SK-N-MC (cell line): ENCODE measurements at regions not wholly inside any gene's neighbourhood (a gene's known extent, or its start where the extent isn't known, plus 50 kb on each side); places are given as distances from the start of the nearest gene placed in this dataset.

ENCODE experiments used
- EZH2 ChIP-seq: fragments of 200-600 bp; sonication (generic); IDR thresholded peaks from one replicate; pipeline ENCODE4 v1.6.1; 2017; ENCODE audit warnings: antibody characterized with exemption
- FOXP2 ChIP-seq: optimal IDR thresholded peaks from 2 replicates; pipeline ENCODE3; 2011; ENCODE audit warnings: mild to moderate bottlenecking, moderate library complexity; ENCODE audit not compliant: insufficient read depth; ENCODE audit errors: extremely low read length, control extremely low read depth
- POLR2AphosphoS5 ChIP-seq: IDR thresholded peaks from 2 replicates; pipeline ENCODE4 v1.6.1; 2012; ENCODE audit warnings: mild to moderate bottlenecking, low read depth, low read length, borderline replicate concordance

GRCh38 chr5:29853711-29854220, 1339.7 kb upstream of the CDH6 start:
- no peak for TF ChIP-seq POLR2AphosphoS5
- TF ChIP-seq EZH2, result no peak
- no peak for TF ChIP-seq FOXP2
